T47D (cell line): ENCODE measurements at regions not wholly inside any gene's neighbourhood (a gene's known extent, or its start where the extent isn't known, plus 50 kb on each side); places are given as distances from the start of the nearest gene placed in this dataset.

ENCODE experiments used
- DNase-seq, 2 experiments: peaks; one replicate each; pipeline versions ENCODE4 v3.0.0 to v3.0.0-alpha.2; 2011 to 2012; ENCODE audit warnings: low read depth in 1 of 2, low spot score in 1 of 2
- JUND ChIP-seq: IDR thresholded peaks from 2 replicates; pipeline ENCODE4 v1.6.1; 2012; ENCODE audit warnings: low read depth
- in situ Hi-C: cut with HindIII; loops from 2 replicates; pipeline ENCODE4 v1.10.0; 2016; ENCODE audit warnings: low sequenced_read_pairs, low pct_unique_long_range_greater_than_20kb

- in situ Hi-C loops: no loop called here
- TF ChIP-seq JUND: no peak
- DNase-seq: no peak
Observed at GRCh38 chr1:58927722-58928085, 143.9 kb upstream of the JUN start.

GRCh38 chr1:58928514-58928913 lies 144.7 kb upstream of the JUN start:
- in situ Hi-C loops: no loop called here
- no peak for TF ChIP-seq JUND
- no peak for DNase-seq

DNA sequence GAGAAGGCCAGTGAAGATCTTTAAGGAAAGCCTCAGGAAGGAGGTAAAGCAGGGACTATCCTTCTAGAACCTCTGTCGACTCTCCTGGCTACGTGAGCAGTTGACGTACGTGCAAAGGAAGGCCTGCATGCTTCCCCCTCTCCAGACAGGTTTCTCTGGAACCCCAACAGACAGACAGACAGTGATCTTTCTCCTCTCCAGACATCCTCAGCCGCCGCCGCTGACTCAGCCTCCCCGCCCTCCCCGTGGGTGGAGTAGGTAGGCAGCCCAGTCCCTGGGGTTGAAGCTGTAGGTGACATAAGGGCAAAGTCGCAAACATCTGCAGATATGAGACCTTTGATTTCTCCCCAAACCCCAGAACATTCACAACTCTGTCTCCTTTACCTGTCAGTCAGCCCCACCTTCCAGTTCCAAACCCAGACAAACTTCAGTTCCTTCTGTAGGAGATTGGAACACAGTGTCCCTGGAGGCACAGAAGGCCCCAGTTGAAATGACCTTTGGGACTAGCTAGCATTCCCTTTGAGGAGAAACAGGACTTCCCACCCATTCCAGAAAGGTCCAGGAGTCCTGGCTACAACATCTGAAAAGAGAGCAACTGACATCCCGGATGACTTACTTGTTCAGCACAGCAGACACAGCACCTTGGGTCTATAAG lies 146.0 kb upstream of the JUN start:
- TF ChIP-seq JUND: no peak
- no peak for DNase-seq
- in situ Hi-C loops: no loop called here

GRCh38 chr1:58931024-58931423 lies 147.2 kb upstream of the JUN start:
- no peak for TF ChIP-seq JUND
- in situ Hi-C loops: no loop called here
- no peak for DNase-seq

DNA sequence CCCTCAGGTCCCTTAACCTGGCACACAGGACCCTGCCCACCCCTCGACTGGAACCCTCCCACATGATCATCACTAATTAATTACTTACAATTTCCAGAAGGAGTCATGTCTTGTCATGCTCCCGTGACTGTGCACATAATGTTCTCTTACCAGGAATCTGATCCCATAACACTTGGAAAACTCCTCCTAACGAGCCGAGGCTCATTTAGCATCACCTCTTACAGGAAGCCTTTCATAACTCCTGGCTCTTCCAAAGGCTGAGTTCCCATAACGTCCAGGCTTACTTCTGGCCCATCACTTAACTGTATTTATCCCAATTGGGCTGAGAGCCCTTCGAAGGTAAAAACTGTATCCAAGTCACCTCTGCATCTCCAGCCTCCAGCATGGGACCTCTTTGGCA lies 147.9 kb upstream of the JUN start:
- in situ Hi-C loops: no loop called here
- no peak for DNase-seq

DNA sequence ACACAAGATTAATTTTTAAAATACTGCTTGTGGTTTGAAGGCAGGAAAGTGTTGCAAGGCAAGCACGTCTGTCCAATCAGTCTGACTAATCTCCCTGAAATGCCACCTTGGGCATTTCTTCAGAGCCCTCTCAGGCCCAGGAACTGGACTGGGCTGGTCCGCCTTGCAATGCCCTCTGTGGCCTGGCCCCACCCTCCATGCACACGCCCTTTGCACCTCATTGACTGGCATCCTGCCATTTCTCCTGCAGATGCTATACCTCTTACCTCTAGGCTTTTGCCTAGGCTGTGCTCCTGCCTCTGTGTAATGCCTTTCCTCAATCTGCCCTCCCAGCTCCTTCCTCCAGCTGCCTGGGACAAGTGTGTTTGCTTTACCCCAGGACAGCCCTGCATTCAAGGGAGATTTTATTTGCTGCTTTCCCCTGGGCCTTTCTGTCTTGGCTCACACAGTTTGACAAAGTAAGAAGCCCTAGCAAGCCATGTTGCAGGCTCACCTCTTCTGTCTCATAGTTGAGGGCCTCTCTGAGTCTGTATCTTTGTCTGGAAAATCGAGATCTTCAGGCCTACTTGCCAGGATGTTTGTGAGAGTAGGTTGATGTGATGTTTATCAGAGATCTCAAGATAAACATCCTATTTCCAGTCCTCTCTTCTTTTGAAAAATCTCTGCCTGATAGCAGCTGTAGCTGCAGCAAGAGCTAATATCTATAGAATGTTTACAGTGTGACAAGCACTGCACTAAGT lies 149.2 kb upstream of the JUN start:
- in situ Hi-C loops: no loop called here
- DNase-seq: peak in 1 of 2 experiments; percentile 58
- no peak for TF ChIP-seq JUND

More for the DNA sequence above, 147.9 kb upstream of the JUN start:
- TF ChIP-seq JUND: no peak

- no peak for DNase-seq
- in situ Hi-C loops: no loop called here
- no peak for TF ChIP-seq JUND
Observed at GRCh38 chr1:58933599-58933926, 149.7 kb upstream of the JUN start.

DNA sequence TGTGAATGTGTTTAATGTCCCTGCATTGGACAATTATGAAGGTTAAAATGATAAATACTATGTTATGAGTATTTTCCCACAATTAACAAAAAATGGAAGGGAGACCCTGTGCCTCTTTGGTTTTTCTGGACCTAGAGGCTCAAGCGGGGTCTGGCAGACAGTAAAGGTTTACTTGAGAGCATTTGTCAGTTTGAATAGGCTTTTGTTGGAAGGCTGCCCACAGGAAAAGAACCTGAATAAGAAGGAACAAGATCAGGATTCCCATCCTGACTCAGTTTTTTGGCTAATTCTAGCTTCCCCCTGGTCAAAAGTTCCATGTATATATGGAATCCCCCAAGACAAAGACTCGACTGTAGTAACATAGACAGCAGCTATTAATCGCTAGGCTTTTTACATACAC lies 150.9 kb upstream of the JUN start:
- no peak for TF ChIP-seq JUND
- no peak for DNase-seq
- in situ Hi-C loops: no loop called here

GRCh38 chr1:58936973-58937372 lies 153.1 kb upstream of the JUN start:
- no peak for TF ChIP-seq JUND
- in situ Hi-C loops: no loop called here
- no peak for DNase-seq

- in situ Hi-C loops: no loop called here
Observed at GRCh38 chr1:58939146-58939545, 155.3 kb upstream of the JUN start.

GRCh38 chr1:58939666-58940370 lies 156.0 kb upstream of the JUN start:
- DNase-seq: no peak
- no peak for TF ChIP-seq JUND
- in situ Hi-C loops: no loop called here

More at GRCh38 chr1:58939146-58939545, 155.3 kb upstream of the JUN start:
- TF ChIP-seq JUND: no peak
- no peak for DNase-seq

DNA sequence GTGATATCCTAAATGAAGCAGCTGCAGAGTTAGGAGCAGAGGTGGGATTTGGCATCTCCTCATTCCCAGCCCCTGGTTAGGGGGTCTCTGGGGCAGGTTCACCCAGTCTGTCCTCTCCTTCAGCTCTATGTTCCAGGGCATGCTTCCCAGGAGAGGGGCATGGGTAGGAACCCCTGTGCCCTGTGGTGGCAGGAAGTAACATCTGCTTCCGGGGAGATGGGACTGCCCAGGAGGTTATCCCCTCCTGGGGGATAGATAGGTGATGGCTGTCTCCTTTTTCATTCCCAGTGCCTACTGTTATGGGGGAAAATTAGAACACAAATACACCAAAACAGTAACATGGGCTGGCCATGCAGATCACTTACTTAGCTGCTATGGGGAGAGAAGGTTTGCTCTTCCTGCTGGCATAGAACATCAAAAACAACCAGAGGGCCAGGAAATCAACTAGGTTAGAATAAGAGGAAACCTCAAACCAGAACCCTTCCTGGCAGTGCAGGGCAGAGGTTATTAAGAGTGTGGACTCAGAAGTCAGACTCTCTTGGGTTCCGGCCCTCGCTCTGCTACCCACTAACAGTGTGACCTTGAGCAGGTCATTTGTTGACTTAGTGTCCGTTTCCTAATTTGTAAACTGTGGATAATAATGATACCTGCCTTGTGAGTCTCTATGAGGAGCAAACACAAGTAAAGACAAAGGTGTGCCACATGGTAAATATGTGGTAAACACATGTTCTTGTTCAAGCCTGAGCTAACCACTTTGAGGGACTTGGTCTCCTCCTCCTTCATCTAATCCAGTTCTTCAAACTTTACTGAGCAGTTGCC lies 157.8 kb upstream of the JUN start:
- in situ Hi-C loops: no loop called here
- no peak for DNase-seq
- TF ChIP-seq JUND: no peak

- in situ Hi-C loops: no loop called here
Observed at GRCh38 chr1:58942759-58943191, 158.9 kb upstream of the JUN start.

More at GRCh38 chr1:58942759-58943191, 158.9 kb upstream of the JUN start:
- no peak for TF ChIP-seq JUND
- DNase-seq: peak in 1 of 2 experiments; percentile 90
